Neural cell (in vitro differentiated cells): ENCODE measurements at regions not wholly inside any gene's neighbourhood (a gene's known extent, or its start where the extent isn't known, plus 50 kb on each side); places are given as distances from the start of the nearest gene placed in this dataset.

Experiments
- EP300 ChIP-seq: fragments of 450-650 bp; conservative IDR thresholded peaks from 2 replicates; pipeline ENCODE4 v1.6.1; 2014; ENCODE audit warnings: antibody characterized with exemption, mild to moderate bottlenecking, moderate library complexity; ENCODE audit not compliant: poor library complexity, severe bottlenecking
- EZH2 ChIP-seq: fragments of 200-600, 300-800 bp; shearing (Covaris generic), sonication (generic); IDR thresholded peaks from 2 replicates; pipeline ENCODE4 v1.6.1; 2014; ENCODE audit warnings: antibody characterized with exemption, low read length, borderline replicate concordance, mild to moderate bottlenecking; ENCODE audit not compliant: insufficient read depth, poor library complexity, severe bottlenecking
- RAD21 ChIP-seq: fragments of 450-650 bp; conservative IDR thresholded peaks from 2 replicates; pipeline ENCODE4 v1.6.1; 2014; ENCODE audit warnings: antibody characterized with exemption, mild to moderate bottlenecking, moderate library complexity
- REST ChIP-seq: IDR thresholded peaks from 2 replicates; pipeline ENCODE4 v1.6.1; 2012; ENCODE audit warnings: borderline replicate concordance
- TF ChIP-seq, protein P1 (sequence below): fragments of 450-650 bp; IDR thresholded peaks from 2 replicates; pipeline ENCODE4 v1.5.1; 2014; ENCODE audit warnings: antibody characterized with exemption, mild to moderate bottlenecking, moderate library complexity; ENCODE audit not compliant: poor library complexity, severe bottlenecking

DNA sequence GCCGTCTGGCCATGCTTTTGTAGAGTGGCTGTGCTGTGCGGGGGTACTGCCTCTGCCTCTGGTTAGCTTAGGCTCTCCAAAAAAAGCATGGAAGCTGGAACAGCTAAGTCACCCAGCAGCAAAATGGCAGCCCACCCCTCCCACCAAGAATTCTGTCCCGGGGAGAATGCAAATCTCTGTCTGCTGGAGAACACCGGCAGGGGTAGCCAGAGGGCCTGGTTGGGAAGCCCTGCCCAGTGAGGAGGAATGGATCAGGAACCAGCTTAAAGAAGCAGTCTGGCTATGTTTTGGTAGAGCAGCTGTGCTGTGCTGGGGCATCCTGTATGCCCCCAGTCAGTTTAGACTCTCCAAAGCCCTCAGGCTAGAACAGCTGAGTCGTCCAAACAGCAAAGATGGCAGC lies 56.2 kb upstream of the PTPRG start:
- no peak for TF ChIP-seq EP300
- TF ChIP-seq, protein P1, sequence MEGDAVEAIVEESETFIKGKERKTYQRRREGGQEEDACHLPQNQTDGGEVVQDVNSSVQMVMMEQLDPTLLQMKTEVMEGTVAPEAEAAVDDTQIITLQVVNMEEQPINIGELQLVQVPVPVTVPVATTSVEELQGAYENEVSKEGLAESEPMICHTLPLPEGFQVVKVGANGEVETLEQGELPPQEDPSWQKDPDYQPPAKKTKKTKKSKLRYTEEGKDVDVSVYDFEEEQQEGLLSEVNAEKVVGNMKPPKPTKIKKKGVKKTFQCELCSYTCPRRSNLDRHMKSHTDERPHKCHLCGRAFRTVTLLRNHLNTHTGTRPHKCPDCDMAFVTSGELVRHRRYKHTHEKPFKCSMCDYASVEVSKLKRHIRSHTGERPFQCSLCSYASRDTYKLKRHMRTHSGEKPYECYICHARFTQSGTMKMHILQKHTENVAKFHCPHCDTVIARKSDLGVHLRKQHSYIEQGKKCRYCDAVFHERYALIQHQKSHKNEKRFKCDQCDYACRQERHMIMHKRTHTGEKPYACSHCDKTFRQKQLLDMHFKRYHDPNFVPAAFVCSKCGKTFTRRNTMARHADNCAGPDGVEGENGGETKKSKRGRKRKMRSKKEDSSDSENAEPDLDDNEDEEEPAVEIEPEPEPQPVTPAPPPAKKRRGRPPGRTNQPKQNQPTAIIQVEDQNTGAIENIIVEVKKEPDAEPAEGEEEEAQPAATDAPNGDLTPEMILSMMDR, result no peak
- no peak for TF ChIP-seq EZH2
- no peak for TF ChIP-seq REST
- no peak for TF ChIP-seq RAD21
